Fibroblast of the aortic adventitia (primary cell): ENCODE measurements at regions not wholly inside any gene's neighbourhood (a gene's known extent, or its start where the extent isn't known, plus 50 kb on each side); places are given as distances from the start of the nearest gene placed in this dataset.

Experiments
- DNase-seq: peaks from one replicate; pipeline ENCODE4 v3.0.0-alpha.2; 2010; ENCODE audit warnings: low read depth
- H3K4me3 ChIP-seq: 2 replicates; pipeline ENCODE4 v1.5.1; 2011; ENCODE audit warnings: low read depth, mild to moderate bottlenecking, control low read depth, low read length, moderate library complexity
- CTCF ChIP-seq: IDR thresholded peaks from 2 replicates; pipeline ENCODE4 v1.5.1; 2011; ENCODE audit warnings: mild to moderate bottlenecking, low read length, control low read depth, inconsistent platforms; ENCODE audit not compliant: insufficient read depth

- TF ChIP-seq CTCF = no peak
- H3K4me3 ChIP-seq = no peak overlapping the region
- DNase-seq = no peak
Observed at GRCh38 chr4:138871555-138871875, 144.1 kb upstream of the NOCT start.

GRCh38 chr4:138870737-138871554 lies 144.6 kb upstream of the NOCT start:
- DNase-seq = peak; percentile 87
- peak; percentile 80 for TF ChIP-seq CTCF
- H3K4me3 ChIP-seq = no peak overlapping the region

GRCh38 chr4:138869631-138870030 lies 145.9 kb upstream of the NOCT start:
- no peak for TF ChIP-seq CTCF
- no peak for DNase-seq
- H3K4me3 ChIP-seq = no peak overlapping the region

- no peak for TF ChIP-seq CTCF
- no peak for DNase-seq
- no peak overlapping the region for H3K4me3 ChIP-seq
Observed at GRCh38 chr4:138869165-138869564, 146.4 kb upstream of the NOCT start.

- no peak for DNase-seq
- no peak for TF ChIP-seq CTCF
- no peak overlapping the region for H3K4me3 ChIP-seq
Observed at GRCh38 chr4:138868562-138868961, 147.0 kb upstream of the NOCT start.

GRCh38 chr4:138867404-138867803 lies 148.2 kb upstream of the NOCT start:
- no peak for DNase-seq
- TF ChIP-seq CTCF = no peak
- no peak overlapping the region for H3K4me3 ChIP-seq

- no peak for DNase-seq
- H3K4me3 ChIP-seq = no peak overlapping the region
- no peak for TF ChIP-seq CTCF
Observed at GRCh38 chr4:138866314-138866713, 149.3 kb upstream of the NOCT start.
